Activated naive CD4-positive, alpha-beta T cell treated with anti-CD3 and anti-CD28 coated beads for 36 hours (primary cell): ENCODE measurements at regions not wholly inside any gene's neighbourhood (a gene's known extent, or its start where the extent isn't known, plus 50 kb on each side); places are given as distances from the start of the nearest gene placed in this dataset.

ENCODE experiments used
- CTCF ChIA-PET: fragments of 350-600 bp; sonication (Branson Sonifier 250); formaldehyde crosslinking; loops from one replicate; lab custom pipeline; 2021; ENCODE audit warnings: antibody characterized with exemption; lab: Charles Lee
- DNase-seq: peaks from one replicate; pipeline ENCODE4 v3.0.0-alpha.2; 2020
- H3K27ac Mint-ChIP-seq: one replicate; pipeline ENCODE4 v1.8.0; 2021; ENCODE audit warnings: mild to moderate bottlenecking, mixed read lengths
- H3K27me3 Mint-ChIP-seq: one replicate; pipeline ENCODE4 v1.8.0; 2021; ENCODE audit warnings: low read depth, mixed read lengths
- H3K36me3 Mint-ChIP-seq: one replicate; pipeline ENCODE4 v1.8.0; 2021; ENCODE audit warnings: low read depth, mixed read lengths
- H3K4me1 Mint-ChIP-seq: one replicate; pipeline ENCODE4 v1.8.0; 2021; ENCODE audit warnings: low read depth, mixed read lengths
- H3K4me3 Mint-ChIP-seq: one replicate; pipeline ENCODE4 v1.8.0; 2021; ENCODE audit warnings: mild to moderate bottlenecking, moderate library complexity, mixed read lengths
- H3K9me3 Mint-ChIP-seq: one replicate; pipeline ENCODE4 v1.8.0; 2021; ENCODE audit warnings: mixed read lengths
- intact Hi-C: fragments of 100-400 bp; cut with micrococcal nuclease; formaldehyde crosslinking; loops from one replicate; pipeline ENCODE4 v1.15.1; 2023

- Mint-ChIP-seq H3K27me3 (peaks cover 9% of the 10 kb centered on the region), H3K36me3 (no peaks in the 10 kb centered on the region), H3K27ac (no peak overlapping the region), H3K4me3 (no peak overlapping the region), H3K9me3 (no peaks in the 10 kb centered on the region), H3K4me1 (no peaks in the 10 kb centered on the region)
- intact Hi-C loops: no loop called here
- no peak for DNase-seq
- CTCF ChIA-PET: no interaction called here
These were observed 170.3 kb upstream of the HNRNPA3 start for GRCh38 chr2:177042311-177042710.

- H3K4me3 Mint-ChIP-seq: no peak overlapping the region
- no peaks in the 10 kb centered on the region for H3K9me3 Mint-ChIP-seq
- peaks cover 6% of the 10 kb centered on the region for H3K27me3 Mint-ChIP-seq
- no peaks in the 10 kb centered on the region for H3K36me3 Mint-ChIP-seq
- CTCF ChIA-PET: interaction anchor here (0.5 to 0.6 kb wide), 2 partner anchors 82 to 100 kb away, joined by 3 read pairs; no protein-coding TSS in a partner anchor
- DNase-seq: no peak
- H3K4me1 Mint-ChIP-seq: no peaks in the 10 kb centered on the region
- intact Hi-C loops: no loop called here
- no peak overlapping the region for H3K27ac Mint-ChIP-seq
These were observed 167.9 kb upstream of the HNRNPA3 start for GRCh38 chr2:177044671-177045070.

- peaks cover 10% of the 10 kb centered on the region for H3K27me3 Mint-ChIP-seq
- no peaks in the 10 kb centered on the region for H3K36me3 Mint-ChIP-seq
- CTCF ChIA-PET: no interaction called here
These were observed 163.6 kb upstream of the HNRNPA3 start for GRCh38 chr2:177048981-177049380.

GRCh38 chr2:177051278-177051677 lies 161.3 kb upstream of the HNRNPA3 start:
- intact Hi-C loops: no loop called here
- H3K36me3 Mint-ChIP-seq: no peaks in the 10 kb centered on the region
- H3K4me3 Mint-ChIP-seq: no peak overlapping the region
- H3K27ac Mint-ChIP-seq: no peak overlapping the region
- no peak for DNase-seq
- peaks cover 10% of the 10 kb centered on the region for H3K27me3 Mint-ChIP-seq
- CTCF ChIA-PET: no interaction called here
- H3K4me1 Mint-ChIP-seq: no peaks in the 10 kb centered on the region
- H3K9me3 Mint-ChIP-seq: no peaks in the 10 kb centered on the region

More at GRCh38 chr2:177048981-177049380, 163.6 kb upstream of the HNRNPA3 start:
- H3K9me3 Mint-ChIP-seq: no peaks in the 10 kb centered on the region
- intact Hi-C loops: no loop called here
- H3K27ac Mint-ChIP-seq: no peak overlapping the region
- DNase-seq: no peak
- no peaks in the 10 kb centered on the region for H3K4me1 Mint-ChIP-seq
- H3K4me3 Mint-ChIP-seq: no peak overlapping the region

- Mint-ChIP-seq H3K27me3 (peaks cover 7% of the 10 kb centered on the region), H3K4me1 (no peaks in the 10 kb centered on the region), H3K36me3 (no peaks in the 10 kb centered on the region), H3K4me3 (no peak overlapping the region), H3K9me3 (no peaks in the 10 kb centered on the region), H3K27ac (no peak overlapping the region)
- DNase-seq: no peak
- intact Hi-C loops: no loop called here
- CTCF ChIA-PET: no interaction called here
These were observed 160.1 kb upstream of the HNRNPA3 start for GRCh38 chr2:177052471-177052870.

- intact Hi-C loops: no loop called here
- Mint-ChIP-seq H3K4me1 (no peaks in the 10 kb centered on the region), H3K9me3 (no peaks in the 10 kb centered on the region), H3K27ac (no peak overlapping the region), H3K27me3 (peaks cover 7% of the 10 kb centered on the region), H3K36me3 (no peaks in the 10 kb centered on the region), H3K4me3 (no peak overlapping the region)
- CTCF ChIA-PET: no interaction called here
- no peak for DNase-seq
These were observed 159.6 kb upstream of the HNRNPA3 start for GRCh38 chr2:177053038-177053437.

GRCh38 chr2:177053716-177054115 lies 158.9 kb upstream of the HNRNPA3 start:
- Mint-ChIP-seq H3K4me1 (no peaks in the 10 kb centered on the region), H3K27me3 (peaks cover 7% of the 10 kb centered on the region), H3K27ac (no peak overlapping the region), H3K4me3 (no peak overlapping the region), H3K36me3 (no peaks in the 10 kb centered on the region), H3K9me3 (no peaks in the 10 kb centered on the region)
- no peak for DNase-seq
- CTCF ChIA-PET: interaction anchor here (0.6 kb wide), 1 partner anchor 237 kb away, joined by 4 read pairs; no protein-coding TSS in a partner anchor
- intact Hi-C loops: no loop called here

GRCh38 chr2:177056481-177056929 lies 156.1 kb upstream of the HNRNPA3 start:
- peaks cover 5% of the 10 kb centered on the region for H3K27me3 Mint-ChIP-seq
- DNase-seq: no peak
- no peaks in the 10 kb centered on the region for H3K4me1 Mint-ChIP-seq
- H3K9me3 Mint-ChIP-seq: no peaks in the 10 kb centered on the region
- no peaks in the 10 kb centered on the region for H3K36me3 Mint-ChIP-seq
- intact Hi-C loops: no loop called here
- H3K4me3 Mint-ChIP-seq: no peak overlapping the region
- CTCF ChIA-PET: no interaction called here
- no peak overlapping the region for H3K27ac Mint-ChIP-seq

- DNase-seq: no peak
- Mint-ChIP-seq H3K4me3 (no peak overlapping the region), H3K36me3 (no peaks in the 10 kb centered on the region), H3K27ac (no peak overlapping the region), H3K9me3 (no peaks in the 10 kb centered on the region), H3K4me1 (no peaks in the 10 kb centered on the region), H3K27me3 (peaks cover 5% of the 10 kb centered on the region)
- intact Hi-C loops: loop anchor here (2.0 kb wide), 1 partner anchor 62 kb away; no protein-coding TSS in a partner anchor
- CTCF ChIA-PET: interaction anchor here (0.6 kb wide), 1 partner anchor 360 kb away, joined by 3 read pairs; no protein-coding TSS in a partner anchor
These were observed 153.8 kb upstream of the HNRNPA3 start for GRCh38 chr2:177058747-177059146.

GRCh38 chr2:177059293-177059692 lies 153.3 kb upstream of the HNRNPA3 start:
- Mint-ChIP-seq H3K4me1 (no peaks in the 10 kb centered on the region), H3K27me3 (peaks cover 5% of the 10 kb centered on the region), H3K36me3 (no peaks in the 10 kb centered on the region), H3K27ac (no peak overlapping the region), H3K4me3 (no peak overlapping the region), H3K9me3 (no peaks in the 10 kb centered on the region)
- intact Hi-C loops: loop anchor here (2.0 kb wide), 1 partner anchor 62 kb away; no protein-coding TSS in a partner anchor
- CTCF ChIA-PET: interaction anchor here (0.6 kb wide), 1 partner anchor 9 kb away, joined by 3 read pairs; no protein-coding TSS in a partner anchor
- DNase-seq: no peak

- H3K27ac Mint-ChIP-seq: no peak overlapping the region
- no peaks in the 10 kb centered on the region for H3K9me3 Mint-ChIP-seq
- intact Hi-C loops: no loop called here
- H3K4me3 Mint-ChIP-seq: no peak overlapping the region
- H3K27me3 Mint-ChIP-seq: peaks cover 5% of the 10 kb centered on the region
- DNase-seq: no peak
- CTCF ChIA-PET: no interaction called here
- no peaks in the 10 kb centered on the region for H3K4me1 Mint-ChIP-seq
- no peaks in the 10 kb centered on the region for H3K36me3 Mint-ChIP-seq
These were observed 149.3 kb upstream of the HNRNPA3 start for GRCh38 chr2:177063331-177063730.

- no peaks in the 10 kb centered on the region for H3K36me3 Mint-ChIP-seq
- DNase-seq: no peak
- H3K27ac Mint-ChIP-seq: no peak overlapping the region
- no peaks in the 10 kb centered on the region for H3K4me1 Mint-ChIP-seq
- H3K4me3 Mint-ChIP-seq: no peak overlapping the region
- no peaks in the 10 kb centered on the region for H3K9me3 Mint-ChIP-seq
- CTCF ChIA-PET: no interaction called here
- H3K27me3 Mint-ChIP-seq: peaks cover 11% of the 10 kb centered on the region
- intact Hi-C loops: no loop called here
These were observed 148.2 kb upstream of the HNRNPA3 start for GRCh38 chr2:177064422-177064821.

- H3K27me3 Mint-ChIP-seq: peaks cover 11% of the 10 kb centered on the region
- DNase-seq: no peak
- no peak overlapping the region for H3K4me3 Mint-ChIP-seq
- no peaks in the 10 kb centered on the region for H3K4me1 Mint-ChIP-seq
- CTCF ChIA-PET: no interaction called here
- no peak overlapping the region for H3K27ac Mint-ChIP-seq
- intact Hi-C loops: no loop called here
- no peaks in the 10 kb centered on the region for H3K9me3 Mint-ChIP-seq
- no peaks in the 10 kb centered on the region for H3K36me3 Mint-ChIP-seq
These were observed 143.6 kb upstream of the HNRNPA3 start for GRCh38 chr2:177068967-177069366.
